Ovary (tissue), 7 donors: ENCODE measurements at regions not wholly inside any gene's neighbourhood (a gene's known extent, or its start where the extent isn't known, plus 50 kb on each side); places are given as distances from the start of the nearest gene placed in this dataset.

ENCODE experiments used
- DNase-seq, 5 donors: peaks; one replicate each; pipeline ENCODE4 v3.0.0-alpha.2; 2019 to 2020
- H3K27ac ChIP-seq, 2 donors: fragments of 200-600 bp; one replicate each; pipeline versions ENCODE4 v1.5.1 to v1.8.0; 2019 to 2022
- H3K27me3 ChIP-seq: fragments of 200-600 bp; one replicate; pipeline ENCODE4 v1.8.0; 2022
- H3K36me3 ChIP-seq: fragments of 200-600 bp; sonication (generic); one replicate; pipeline ENCODE4 v1.5.1; 2019
- H3K4me1 ChIP-seq: one replicate; pipeline ENCODE4 v1.8.1; 2013; ENCODE audit warnings: mild to moderate bottlenecking, moderate library complexity; ENCODE audit not compliant: insufficient read depth
- H3K4me3 ChIP-seq: fragments of 200-600 bp; sonication (generic); one replicate; pipeline ENCODE4 v1.5.1; 2017
- H3K9me3 ChIP-seq, 2 donors: fragments of 200-600 bp in 1 of 2; sonication (generic) in 1 of 2; one replicate each; pipeline versions ENCODE4 v1.5.1 to v1.8.1; 2013 to 2019; ENCODE audit warnings: mild to moderate bottlenecking in 1 of 2, moderate library complexity in 1 of 2
- EP300 ChIP-seq: sonication (generic); formaldehyde crosslinking; IDR thresholded peaks from one replicate; pipeline ENCODE4 v1.6.1; 2017; ENCODE audit warnings: antibody characterized with exemption
- POLR2A ChIP-seq: fragments of 450-650 bp; IDR thresholded peaks from one replicate; pipeline ENCODE4 v1.6.1; 2017; ENCODE audit warnings: antibody characterized with exemption, mild to moderate bottlenecking, moderate library complexity
- WGBS, 3 donors: extraction: QIAGEN DNeasy Blood & Tissue Kit in 1 of 3; methylation state at CpG; one replicate each; pipeline versions ENCODE4 v1.1.5 to v1.1.7; 2013 to 2017; 5-methylcytosine and 5-hydroxymethylcytosine counted together
- intact Hi-C, 4 donors: fragments of 100-400 bp; cut with DNase I; formaldehyde crosslinking; loops; one replicate each; pipeline versions ENCODE4 v1.11.0 to v1.15.1; 2022 to 2023
- TF ChIP-seq, protein P1 (sequence below), 3 donors: fragments of 450-650 bp in 2 of 3; fragments of 200-600 bp in 1 of 3; IDR thresholded peaks; one replicate each; pipeline versions ENCODE4 v1.5.1 to v1.8.0; 2016 to 2022; ENCODE audit warnings: antibody characterized with exemption in 3 of 3, mild to moderate bottlenecking in 1 of 3
- donor health status: DM: no; HTN: no; CAD: no; lungs with moderate emphysema.
- donor health status: DM: no; HTN: no; CAD: no.
- donor health status: Bipolar disorder and iron deficiency.
- donor health status: DM: no; HTN: no; CAD: no.
- donor health status: DM: yes; HTN: yes; CAD: no.

DNA sequence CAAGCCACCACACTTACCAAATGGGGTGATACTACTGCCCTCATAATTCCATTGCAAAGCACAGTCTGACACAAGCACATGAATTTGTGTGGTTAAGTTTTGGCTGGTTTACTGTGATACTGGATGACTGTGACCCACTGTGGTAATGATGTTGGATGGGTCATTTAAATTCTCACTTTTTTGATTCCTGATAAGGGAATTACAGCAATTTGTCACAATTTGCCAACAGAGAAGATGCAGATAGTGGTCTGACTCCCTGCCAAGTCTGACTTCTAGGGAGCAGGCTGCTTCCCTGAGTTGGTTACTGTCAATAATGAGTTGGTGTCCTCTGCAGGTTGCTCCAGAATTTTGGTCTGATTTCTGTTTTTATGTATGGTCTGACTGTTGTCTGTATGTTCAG, 731.9 kb downstream of the MTRR start:
- no peak for DNase-seq
- no peaks in the 10 kb centered on the region for H3K9me3 ChIP-seq
- no peak for TF ChIP-seq POLR2A
- TF ChIP-seq, protein P1, sequence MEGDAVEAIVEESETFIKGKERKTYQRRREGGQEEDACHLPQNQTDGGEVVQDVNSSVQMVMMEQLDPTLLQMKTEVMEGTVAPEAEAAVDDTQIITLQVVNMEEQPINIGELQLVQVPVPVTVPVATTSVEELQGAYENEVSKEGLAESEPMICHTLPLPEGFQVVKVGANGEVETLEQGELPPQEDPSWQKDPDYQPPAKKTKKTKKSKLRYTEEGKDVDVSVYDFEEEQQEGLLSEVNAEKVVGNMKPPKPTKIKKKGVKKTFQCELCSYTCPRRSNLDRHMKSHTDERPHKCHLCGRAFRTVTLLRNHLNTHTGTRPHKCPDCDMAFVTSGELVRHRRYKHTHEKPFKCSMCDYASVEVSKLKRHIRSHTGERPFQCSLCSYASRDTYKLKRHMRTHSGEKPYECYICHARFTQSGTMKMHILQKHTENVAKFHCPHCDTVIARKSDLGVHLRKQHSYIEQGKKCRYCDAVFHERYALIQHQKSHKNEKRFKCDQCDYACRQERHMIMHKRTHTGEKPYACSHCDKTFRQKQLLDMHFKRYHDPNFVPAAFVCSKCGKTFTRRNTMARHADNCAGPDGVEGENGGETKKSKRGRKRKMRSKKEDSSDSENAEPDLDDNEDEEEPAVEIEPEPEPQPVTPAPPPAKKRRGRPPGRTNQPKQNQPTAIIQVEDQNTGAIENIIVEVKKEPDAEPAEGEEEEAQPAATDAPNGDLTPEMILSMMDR (IDR thresholded peaks at IDR 0.05) = no peak
- TF ChIP-seq EP300 = no peak
- H3K36me3 ChIP-seq = no peaks in the 10 kb centered on the region
- intact Hi-C loops = no loop called here
- no peak overlapping the region for H3K27ac ChIP-seq
- H3K4me3 ChIP-seq = no peak overlapping the region
- no peaks in the 10 kb centered on the region for H3K27me3 ChIP-seq
- H3K4me1 ChIP-seq = no peaks in the 10 kb centered on the region

DNA sequence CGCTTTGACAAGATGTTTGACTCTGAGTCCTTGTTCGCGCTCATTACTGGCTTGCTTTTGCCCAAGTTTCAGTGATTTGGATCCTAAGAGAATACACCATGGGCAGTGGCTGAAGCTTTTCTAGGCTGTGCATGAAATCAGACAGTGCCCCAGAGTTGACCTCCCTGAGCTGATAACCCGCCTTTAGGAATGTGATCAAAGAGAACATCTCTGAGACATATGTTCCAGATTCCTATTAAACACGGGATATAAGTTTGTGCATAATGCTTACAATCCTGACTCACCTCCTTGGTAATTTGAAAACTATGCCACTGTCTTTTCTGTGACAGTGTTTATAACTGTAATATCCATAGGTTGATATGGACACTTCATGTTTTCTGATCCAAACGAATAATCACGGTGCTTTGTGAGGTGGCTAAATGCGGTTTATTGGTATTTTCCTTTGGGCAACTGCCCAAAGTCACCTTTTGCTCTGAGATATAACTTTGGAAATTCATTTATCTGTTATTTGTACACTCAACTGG, 732.9 kb downstream of the MTRR start:
- H3K4me1 ChIP-seq = no peaks in the 10 kb centered on the region
- 72 to 81% (median 76%) methylated on average over 8 of the region's 8 CpGs for WGBS, 3 donors
- H3K9me3 ChIP-seq = no peaks in the 10 kb centered on the region
- TF ChIP-seq, protein P1 (IDR thresholded peaks at IDR 0.05) = no peak
- TF ChIP-seq EP300 = no peak
- no peak for TF ChIP-seq POLR2A
- no peaks in the 10 kb centered on the region for H3K27me3 ChIP-seq
- no peak overlapping the region for H3K4me3 ChIP-seq
- intact Hi-C loops = no loop called here
- no peaks in the 10 kb centered on the region for H3K36me3 ChIP-seq
- DNase-seq = no peak
- no peak overlapping the region for H3K27ac ChIP-seq

DNA sequence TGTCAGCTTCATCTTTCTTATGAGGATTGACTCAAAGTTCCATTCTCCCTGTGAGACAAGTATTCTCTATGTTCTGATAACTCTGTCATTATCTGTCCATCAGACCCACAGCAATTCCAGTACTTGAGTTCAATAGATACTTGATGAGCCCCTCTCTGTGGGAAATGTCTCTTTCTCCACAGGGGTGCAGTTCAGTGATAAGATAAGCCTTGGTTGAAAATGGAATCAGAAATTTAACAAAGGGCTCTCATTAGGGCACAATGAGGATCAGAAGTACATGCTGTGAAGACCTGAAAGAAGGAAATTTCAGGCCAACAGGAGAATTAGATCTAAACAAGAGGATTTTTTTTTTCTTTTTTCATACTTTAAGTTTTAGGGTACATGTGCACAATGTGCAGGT, 737.3 kb downstream of the MTRR start:
- Histone ChIP-seq H3K36me3 (no peaks in the 10 kb centered on the region), H3K4me3 (no peak overlapping the region), H3K27me3 (no peaks in the 10 kb centered on the region), H3K27ac (no peak overlapping the region), H3K9me3 (no peaks in the 10 kb centered on the region), H3K4me1 (no peaks in the 10 kb centered on the region)
- no peak for DNase-seq
- intact Hi-C loops = no loop called here
- TF ChIP-seq EP300 (no peak), POLR2A (no peak)
- TF ChIP-seq, protein P1 (IDR thresholded peaks at IDR 0.05) = no peak

DNA sequence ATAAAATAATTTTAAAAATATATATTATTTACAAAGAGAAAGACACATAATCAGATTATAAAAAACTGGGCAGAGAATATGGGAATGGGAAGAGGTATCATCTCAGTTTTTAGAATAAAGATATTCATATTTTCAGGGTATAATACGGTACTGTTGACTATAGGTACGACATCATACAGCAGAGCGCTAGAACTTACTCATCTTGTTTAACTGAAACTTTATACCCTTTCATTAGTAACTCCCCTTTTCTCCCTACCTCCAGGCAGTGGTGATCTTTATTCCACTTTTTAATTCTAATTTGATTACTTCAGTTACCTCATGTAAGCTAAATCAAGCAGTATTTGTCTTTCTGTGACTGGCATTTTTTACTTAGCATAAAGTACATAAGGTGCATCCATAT, 742.1 kb downstream of the MTRR start:
- Histone ChIP-seq H3K27ac (no peak overlapping the region), H3K27me3 (no peaks in the 10 kb centered on the region), H3K9me3 (no peaks in the 10 kb centered on the region), H3K4me3 (no peak overlapping the region), H3K4me1 (no peaks in the 10 kb centered on the region), H3K36me3 (no peaks in the 10 kb centered on the region)
- DNase-seq = no peak
- WGBS, 3 donors = 93 to 95% (median 94%) methylated on average over 3 of the region's 3 CpGs
- intact Hi-C loops = no loop called here
- TF ChIP-seq, protein P1 (IDR thresholded peaks at IDR 0.05) = no peak
- no peak for TF ChIP-seq POLR2A
- TF ChIP-seq EP300 = no peak
